Amniotic epithelial cell (primary cell): ENCODE measurements at regions not wholly inside any gene's neighbourhood (a gene's known extent, or its start where the extent isn't known, plus 50 kb on each side); places are given as distances from the start of the nearest gene placed in this dataset.

Experiments
- DNase-seq: peaks from one replicate; pipeline ENCODE4 v3.0.0-alpha.2; 2010; ENCODE audit warnings: low read depth

DNA sequence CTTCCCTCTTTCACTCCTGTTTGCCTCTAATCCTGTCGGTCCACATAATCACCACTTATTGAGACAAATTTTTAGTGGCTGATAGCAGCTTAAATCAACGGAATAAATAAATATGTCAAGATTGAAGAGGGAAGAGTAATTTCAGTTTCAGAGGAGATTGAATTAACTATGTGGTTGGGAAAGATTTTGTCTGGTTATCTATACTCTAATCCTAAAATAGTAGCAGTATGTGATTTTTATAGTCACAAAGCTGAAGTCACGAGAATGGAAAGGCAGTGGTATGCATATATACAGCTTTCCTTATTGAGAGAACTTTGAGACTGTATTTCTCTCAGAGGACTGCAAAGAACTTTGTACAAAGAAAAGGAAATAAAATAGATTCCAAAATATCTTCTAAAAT is 493.3 kb downstream of the FAT4 start:
- no peak for DNase-seq

DNA sequence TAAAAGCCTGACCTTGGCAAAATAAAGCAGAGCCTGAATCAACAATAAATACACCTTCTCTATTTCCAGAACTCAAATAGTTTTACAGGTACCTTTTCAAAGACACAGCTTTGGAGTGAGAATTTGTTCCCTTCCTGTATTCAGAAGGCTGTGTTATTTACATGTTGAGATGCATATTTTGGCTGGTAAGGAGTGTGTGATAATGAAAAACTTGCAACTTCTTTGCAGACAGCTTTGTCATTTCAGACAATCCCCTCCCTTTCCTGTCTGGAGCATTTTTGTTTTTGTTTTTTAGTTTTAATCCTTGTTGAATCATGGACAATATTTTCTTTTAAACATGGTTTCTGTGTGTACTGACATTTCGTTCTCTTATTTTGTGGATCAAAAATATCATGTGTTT is 493.8 kb downstream of the FAT4 start:
- no peak for DNase-seq

DNA sequence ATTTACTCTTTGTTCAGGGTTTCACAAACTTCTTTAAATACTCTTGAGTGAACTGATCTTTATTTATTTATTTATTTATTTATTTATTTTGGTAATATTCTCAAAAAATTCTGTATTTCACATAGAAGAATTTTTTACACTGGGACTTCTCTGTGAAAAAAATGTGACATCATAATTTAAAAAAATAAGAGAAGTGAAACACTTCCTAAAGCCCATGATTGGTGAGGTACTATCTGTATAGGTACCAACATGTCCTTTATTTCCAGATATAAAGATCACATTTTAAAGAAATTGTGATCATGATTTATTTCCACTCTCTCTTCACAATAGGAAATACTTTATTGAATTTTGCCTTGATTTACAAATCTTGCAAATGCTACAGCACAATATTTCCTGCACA is 497.1 kb downstream of the FAT4 start:
- DNase-seq = no peak

DNA sequence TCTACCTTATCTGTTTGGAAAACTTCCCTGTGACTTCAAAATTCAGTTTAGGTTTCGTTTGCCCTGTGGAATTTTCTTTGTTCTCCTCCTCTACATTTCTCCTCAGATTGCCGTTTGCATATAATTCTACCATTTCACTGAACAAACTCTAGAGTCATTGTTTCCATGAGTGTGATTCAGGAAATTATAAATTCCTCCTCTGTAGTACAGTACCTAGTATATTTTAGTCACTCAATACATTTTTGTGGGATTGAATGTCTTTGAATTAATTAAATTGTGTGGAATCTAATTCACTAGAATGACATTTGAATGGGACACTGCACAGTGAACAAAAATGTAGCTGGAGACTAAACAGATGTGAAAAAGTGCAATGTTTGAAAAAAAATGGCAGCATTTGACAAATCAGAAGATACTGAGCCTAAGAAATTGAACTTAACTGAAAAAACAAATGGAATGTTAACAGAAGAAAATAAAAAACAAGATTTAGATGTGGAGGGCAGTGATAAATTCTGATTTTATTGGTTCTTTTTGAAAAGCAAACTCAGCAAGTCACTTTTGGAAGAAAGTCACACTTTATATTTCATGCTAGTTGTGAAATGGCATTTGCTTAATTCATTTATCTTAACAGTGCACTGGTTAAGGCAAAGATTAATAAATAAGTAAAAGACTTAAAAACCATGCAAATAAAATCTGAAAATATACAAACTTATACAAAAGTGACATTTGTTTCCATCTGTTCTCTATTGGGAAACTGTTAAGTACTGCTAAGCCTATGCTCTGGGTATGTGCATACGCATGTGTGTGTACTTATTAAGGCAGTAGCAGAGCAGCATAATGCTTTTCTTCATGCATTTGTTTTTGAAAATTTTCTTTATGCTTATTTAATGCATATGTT is 512.3 kb downstream of the FAT4 start:
- DNase-seq = no peak

DNA sequence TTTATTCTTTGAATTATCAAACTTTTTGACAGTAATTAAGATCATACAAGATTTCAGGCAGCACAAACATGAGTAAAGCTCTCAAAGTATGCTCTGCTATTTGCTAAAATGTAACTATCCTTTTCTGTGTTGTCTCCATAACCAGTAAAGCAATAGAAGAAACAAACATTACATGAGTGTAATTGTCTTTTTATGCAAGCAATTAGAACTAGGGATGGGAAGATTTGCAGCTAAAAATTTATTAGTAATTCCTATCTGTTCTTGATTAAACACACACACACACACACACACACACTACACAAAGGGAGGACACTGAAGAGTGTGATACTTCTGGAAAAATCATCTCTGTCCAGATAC is 512.9 kb downstream of the FAT4 start:
- no peak for DNase-seq

DNA sequence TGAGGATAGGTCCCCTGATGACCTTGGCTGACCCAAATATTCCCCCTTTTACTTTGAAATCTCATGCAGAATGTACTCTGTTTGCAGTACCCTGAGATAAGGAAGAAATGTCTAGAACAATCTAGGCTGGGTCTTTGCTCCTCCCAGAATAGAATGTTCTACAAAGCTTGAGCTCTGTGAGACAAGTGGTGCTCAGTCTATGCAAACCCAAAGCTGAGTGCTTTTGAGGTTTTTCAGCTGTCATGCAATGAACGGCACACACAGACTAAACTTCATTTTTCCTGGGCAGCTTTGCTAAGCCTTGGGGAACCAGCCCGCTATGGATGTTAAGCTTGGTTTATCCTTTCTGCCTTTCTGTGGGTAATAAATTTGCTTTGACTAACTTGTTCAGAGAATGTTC is 513.6 kb downstream of the FAT4 start:
- DNase-seq = peak; percentile 7

DNA sequence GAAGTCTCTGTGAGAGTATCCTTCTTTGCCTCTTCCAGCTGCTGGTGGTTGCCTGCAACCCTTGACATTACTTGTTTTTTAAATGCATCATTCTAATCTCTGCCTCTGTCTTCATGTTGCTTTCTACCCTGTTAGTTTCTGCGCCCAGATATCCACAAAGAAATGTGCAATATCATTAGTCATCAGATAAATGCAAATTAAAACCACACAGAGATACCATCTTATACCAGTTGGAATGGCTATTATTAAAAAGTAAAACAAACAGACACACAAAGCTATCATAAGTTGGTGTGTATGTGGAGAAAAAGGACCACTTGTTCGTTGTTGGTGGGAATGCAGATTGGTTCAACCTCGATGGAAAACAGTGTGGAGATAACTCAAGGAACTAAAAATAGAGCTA is 517.4 kb downstream of the FAT4 start:
- peak; percentile 71 for DNase-seq

DNA sequence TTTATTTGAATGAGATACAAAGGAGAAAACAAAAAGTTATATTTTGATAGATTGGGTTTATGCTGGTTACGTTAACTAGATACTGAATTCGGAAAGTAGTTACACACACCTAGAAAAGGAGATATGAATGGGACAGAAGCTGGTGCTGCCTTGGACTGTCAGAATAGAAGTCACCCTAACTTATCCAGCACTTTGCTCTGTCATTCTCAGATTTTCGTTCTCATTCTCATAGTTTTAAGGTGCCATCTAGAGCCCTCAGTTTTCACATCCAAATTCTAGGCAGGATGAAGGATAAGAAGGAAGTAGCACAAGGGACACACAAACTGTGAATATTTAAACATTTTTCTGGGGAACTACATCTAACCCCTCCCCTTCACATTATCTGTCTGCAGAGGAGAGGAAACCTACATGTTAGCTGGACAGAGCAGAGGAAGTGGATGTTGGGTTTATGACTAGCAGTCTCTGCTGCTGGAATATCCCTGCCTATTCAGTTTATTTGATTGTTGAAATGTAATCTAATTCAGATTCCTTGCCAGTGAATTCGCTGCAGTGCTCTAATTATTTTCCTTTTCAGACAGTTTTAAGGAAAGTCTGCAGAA is 521.9 kb downstream of the FAT4 start:
- no peak for DNase-seq

DNA sequence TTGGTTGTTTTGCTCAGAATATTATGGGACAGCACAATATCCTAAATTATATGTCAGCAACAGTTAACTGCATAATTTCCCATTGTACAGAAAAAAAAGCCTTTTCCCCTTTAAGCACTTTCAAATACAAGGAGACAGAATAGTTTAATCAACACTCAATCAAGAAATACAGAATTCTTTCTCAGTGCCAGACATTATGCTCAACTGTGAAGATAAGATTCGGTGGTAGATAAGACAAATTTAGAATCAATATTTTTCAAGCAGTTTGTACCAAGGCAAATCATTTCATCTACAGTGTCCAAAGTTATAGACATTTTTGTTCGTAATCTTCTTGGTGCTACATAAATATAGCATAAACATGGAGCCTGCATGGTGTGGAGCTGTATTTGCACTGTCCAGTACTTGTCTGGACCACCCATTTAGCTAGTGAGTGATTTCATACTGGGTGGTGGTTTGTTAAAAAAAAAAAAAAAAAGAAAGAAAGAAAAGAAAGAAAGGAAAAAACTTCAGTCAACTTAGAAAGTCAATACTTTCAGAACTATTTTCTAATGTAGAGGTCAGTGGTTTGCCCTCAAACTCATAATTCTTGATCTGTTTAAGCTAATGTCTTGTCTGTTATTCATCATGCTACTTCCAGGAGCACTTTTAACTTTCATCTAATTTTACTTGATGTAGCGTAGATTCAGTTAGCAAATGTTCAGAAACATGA is 522.9 kb downstream of the FAT4 start:
- peak; percentile 78 for DNase-seq

DNA sequence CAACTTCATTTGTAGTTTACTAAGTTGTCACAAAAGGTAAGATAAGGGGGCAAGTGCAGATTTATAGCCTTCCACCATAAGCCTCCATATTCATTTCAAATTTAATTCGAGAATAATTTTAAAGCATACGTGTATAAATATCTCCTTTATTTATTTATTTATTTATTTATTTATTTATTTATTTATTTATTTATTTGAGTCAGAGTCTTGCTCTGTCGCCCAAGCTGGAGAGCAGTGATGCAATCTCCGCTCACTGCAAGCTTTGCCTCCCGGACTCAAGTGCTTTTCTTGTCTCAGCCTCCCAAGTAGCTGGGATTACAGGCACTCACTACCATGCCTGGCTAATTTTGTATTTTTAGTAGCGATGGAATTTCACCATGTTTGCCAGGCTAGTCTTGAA is 523.4 kb downstream of the FAT4 start:
- DNase-seq = peak; percentile 60

DNA sequence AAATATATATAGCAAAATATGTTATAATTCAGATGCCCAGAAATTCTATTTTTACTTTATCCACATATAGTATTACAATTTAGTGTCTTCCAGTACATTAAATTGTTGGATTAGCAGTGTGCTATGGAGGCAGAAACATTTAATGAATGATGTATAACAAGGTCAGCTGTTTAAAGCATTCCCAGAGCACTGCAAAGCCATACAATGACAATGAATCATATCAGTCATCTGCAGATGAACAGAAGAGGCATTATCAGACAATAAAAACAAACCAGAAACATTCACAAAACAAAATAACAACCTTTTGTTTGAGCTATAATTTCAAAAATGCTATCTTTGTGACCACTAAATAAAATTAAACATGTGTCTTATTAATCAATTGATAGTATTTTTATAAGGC is 524.2 kb downstream of the FAT4 start:
- DNase-seq = peak; percentile 21

DNA sequence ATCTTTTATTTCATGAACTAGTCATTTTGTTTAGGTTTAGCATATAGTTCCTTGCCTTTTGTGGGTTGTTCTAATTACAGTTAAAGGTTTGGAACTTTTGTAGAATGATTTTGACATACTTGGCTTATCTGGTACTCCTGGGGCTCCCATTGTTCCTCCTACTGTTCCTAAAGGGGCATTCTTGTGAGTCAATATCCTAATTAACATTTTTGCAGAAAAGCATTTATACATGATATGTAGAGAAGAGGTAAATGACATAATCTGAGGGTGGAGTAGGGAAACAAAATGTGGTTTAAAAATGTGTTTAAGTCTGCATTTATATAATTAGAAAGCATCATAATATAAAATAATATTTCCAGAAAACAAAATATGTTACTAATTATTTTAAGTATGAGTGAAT is 529.2 kb downstream of the FAT4 start:
- no peak for DNase-seq

DNA sequence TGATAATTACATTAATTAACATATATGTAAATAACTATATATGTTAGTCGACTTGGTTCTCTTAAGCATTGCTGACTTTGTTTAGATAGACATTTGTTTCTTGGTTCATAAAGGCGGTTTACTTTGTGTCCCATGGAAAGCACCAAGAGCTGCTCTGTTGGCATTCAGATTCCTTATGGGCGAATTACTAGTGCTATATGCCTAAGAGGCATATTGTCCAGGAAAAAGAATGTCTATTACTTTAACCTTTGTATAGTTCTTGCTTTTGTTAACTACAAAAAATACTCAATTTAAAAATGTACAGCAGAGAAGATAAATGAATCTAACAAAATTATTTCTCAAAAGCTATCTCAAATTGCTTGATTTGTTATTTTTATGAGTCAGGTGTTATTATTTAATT is 532.8 kb downstream of the FAT4 start:
- no peak for DNase-seq

DNA sequence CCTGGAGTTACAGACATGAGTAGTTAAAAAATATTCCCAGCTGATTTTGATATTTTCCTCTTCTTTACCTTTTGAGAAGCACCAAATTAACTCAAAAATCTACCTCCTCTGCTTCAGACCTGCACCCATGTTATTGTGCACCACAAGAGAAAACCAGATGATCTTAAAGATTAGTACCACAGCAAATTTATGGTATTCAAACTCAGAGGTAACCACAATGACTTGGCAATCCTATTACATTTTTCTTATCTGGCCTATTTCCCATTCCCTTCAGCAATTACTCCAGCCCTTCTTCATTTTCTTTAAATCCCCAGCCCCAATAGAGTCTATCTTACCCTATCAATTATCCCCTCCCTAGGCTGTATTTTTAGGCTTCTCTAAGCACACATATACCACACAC is 535.1 kb downstream of the FAT4 start:
- peak; percentile 88 for DNase-seq

DNA sequence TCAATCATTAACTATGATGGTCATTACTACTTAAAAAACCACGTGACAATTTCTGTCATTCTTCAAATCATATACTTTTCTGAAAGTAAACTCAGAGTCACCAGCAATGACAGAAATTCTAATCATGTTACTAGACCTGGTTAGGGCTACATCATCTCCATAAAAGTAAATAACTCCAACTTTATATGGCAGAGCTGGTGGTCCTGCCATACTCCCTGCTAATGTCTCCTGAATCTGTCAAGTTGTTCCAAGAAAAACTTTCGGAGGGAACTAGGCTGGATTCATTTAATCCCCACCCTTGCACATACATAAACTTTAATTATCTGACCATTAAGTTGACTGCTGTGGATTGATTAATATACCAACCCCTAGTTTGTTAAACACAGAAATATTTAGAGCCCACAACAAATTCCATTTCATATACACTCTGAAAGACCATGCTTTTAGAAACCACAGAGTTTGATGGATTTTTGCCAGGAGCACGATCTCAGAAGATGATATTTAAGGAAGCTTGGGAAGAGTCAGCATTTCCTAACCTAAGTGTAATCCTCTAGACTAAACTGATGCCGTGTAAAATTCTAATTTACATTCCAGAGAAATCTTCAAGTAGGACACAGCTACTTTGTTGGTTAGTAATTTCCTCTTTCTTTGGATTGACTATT is 577.0 kb downstream of the FAT4 start:
- peak; percentile 96 for DNase-seq

DNA sequence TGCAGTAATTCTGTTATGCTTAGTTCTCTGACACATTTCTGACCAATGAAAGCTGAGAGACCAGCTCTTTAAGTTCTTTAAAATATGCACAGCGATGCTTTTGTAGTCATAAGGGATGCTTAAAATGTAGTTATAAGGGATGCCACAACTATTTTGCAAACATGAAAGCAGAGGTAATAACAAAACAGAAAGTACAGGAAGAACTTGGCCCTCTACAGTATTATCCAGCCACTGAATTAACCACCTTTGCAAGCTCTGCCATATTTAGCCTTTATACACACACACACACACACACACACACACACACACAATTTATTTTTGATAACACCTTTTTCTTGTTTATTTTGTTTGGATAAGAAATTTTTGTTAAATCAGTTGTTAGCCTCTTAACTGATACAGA is 590.0 kb downstream of the FAT4 start:
- no peak for DNase-seq

DNA sequence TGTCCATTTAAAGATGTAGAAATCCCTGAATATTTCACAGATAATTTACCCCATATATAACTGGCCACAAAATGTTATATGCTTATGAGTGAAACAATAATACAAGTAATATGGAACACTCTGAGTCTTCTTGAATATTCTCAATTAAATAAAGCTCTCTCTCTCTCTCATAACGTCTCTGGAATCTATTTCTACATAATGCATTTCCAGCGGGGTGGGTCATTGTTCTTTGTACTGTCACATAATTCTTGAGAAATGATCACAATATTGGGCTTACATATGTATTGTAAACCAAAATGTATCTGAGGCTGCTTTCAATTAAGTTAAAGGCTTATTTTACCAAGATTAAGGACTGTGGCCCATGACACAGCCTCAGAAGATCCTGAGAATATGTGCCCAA is 596.3 kb downstream of the FAT4 start:
- DNase-seq = no peak

DNA sequence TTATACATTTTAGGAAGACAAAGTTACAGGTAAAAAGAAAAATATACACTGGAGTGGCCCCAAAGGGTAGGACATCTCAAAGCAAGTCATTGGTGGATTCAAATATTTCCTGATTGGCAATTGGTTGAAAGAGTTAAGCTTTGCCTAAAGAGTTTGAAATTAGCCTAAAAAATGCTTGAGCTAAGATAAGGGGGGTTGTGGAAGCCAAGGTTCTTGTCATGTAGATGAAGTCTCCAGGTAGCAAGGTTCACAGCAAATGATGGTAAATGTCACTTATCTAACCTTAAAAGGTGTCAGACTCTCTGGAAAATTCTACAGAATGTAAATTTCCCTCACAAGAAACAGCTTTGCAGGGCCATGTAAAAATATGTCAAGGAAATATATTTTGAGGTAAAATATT is 596.7 kb downstream of the FAT4 start:
- DNase-seq = no peak

DNA sequence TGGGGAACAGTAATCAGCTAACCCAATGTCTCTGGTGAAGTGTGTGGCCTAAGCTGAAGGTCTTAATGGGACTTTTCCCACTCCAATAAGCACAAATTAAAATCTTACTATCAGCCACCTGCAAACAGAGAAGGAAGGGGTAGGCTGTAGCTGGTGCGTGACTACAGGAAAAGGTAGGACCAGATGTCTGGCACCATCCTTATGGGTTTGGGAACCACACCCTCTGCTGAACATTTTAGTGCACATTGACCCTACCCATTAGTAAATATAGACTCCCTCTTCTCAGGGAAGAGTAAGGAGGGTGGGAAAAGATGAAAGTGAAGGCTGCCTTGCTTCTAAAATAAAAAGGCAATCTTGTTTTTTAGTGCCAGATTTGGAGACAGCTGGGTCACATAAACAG is 602.8 kb downstream of the FAT4 start:
- no peak for DNase-seq

DNA sequence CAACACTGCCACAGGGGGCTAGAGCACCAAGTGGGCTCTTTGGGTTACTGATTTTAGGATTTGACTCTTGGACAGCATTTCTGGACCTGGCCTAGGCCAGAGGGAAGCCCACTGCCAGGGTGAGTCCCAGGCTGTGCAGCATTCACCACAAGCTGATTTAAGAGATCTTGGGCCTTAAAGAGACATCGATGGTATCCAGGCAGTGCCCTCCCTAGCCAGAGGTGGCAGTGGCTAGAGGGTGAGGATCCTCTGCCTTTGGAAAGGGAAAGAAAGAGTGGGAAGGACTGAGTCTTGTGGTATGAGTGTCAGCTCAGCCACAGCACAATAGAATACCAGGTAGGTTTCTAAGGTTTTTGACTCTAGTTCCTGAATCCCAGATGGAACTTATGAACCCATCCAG is 613.9 kb downstream of the FAT4 start:
- DNase-seq = no peak

DNA sequence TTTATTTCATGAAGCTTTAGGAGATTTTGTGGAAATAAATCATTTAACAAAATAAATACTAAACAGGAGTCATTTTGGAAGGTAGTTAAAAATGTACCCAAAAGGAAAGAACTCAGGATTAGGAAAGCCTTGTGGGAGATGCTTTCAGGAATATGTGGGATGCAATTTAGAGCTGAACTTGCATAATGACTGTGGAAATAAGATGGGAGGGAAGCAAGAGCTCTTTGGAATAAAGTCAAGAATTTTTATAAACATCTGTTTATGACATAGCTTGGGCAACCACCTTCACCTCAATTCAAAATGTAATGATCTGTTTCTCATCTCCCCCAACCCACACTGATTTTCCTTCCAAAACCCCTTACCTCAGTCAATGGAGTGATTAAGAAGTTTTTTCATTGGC is 623.8 kb downstream of the FAT4 start:
- peak; percentile 69 for DNase-seq

DNA sequence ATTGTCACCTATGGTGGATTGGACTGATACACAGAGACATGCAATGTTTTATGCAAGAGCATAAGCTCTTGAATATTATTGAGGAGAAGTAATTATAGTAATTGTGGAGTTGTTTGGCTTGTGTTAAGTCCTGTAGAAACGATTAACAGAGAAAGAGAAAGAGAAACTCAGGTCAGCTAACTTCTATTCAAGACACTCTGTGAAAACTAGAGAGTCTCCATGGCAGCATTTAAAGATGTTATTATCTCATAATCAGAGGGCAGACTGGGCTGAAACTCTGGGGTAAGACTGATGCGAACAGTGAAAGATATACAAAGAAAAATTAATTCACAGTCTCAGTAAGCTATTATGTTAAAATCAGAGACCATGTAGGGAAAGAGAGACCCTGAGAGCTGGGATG is 625.7 kb downstream of the FAT4 start:
- DNase-seq = no peak

DNA sequence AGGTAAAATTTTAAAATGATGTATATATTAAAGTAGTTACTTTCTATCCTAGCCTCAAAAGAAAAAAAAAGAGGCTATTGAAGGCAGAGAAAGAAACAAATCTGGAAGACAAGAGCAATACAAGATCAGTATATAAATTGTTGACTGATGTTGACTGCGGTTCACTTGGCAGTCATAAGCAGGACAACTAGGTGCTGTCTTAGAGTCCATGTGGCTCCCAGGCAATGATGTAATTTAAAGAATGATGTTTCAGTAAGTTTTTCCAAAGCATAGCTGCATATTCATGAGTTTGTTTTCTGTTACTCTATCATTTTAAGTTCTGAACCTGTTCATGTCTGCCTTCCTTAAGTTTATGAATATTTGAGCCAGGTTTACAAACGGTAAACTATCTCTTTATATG is 630.2 kb downstream of the FAT4 start:
- DNase-seq = no peak
